ENCODE measurements at regions not wholly inside any gene's neighbourhood (a gene's known extent, or its start where the extent isn't known, plus 50 kb on each side); places are given as distances from the start of the nearest gene placed in this dataset.

DNA sequence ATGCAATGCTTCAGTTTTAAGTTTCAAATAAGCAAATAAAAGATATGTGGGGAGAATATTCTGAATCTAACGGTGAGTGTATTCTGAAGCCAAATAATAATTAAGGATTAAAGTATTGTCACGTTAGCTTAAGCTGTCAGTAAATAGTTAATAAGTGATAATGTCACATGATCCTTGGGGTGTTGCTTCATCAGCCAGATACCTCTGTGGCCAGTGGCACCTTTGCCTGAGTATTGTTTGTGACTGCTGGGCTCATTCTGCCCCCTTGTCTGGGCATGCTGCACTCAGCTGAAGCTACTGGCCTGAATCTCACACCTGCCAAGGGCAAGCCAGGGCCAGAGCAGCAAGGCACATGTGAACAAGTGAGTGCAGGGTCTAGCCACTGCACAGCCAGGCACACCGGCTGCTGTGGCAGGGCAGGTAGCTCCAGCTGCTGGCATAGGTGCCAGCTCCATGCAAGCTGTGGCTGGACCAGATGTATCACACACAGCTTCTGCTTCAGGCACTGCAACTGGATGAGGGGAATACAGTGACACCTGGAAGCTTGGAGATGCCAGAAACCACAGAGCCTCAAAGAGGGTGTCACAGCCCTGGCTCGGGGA is 739.7 kb downstream of the SLC6A15 start:
- TF ChIP-seq EZH2 (IDR thresholded peaks at IDR 0.05) = no peak
- TF ChIP-seq, protein P1, sequence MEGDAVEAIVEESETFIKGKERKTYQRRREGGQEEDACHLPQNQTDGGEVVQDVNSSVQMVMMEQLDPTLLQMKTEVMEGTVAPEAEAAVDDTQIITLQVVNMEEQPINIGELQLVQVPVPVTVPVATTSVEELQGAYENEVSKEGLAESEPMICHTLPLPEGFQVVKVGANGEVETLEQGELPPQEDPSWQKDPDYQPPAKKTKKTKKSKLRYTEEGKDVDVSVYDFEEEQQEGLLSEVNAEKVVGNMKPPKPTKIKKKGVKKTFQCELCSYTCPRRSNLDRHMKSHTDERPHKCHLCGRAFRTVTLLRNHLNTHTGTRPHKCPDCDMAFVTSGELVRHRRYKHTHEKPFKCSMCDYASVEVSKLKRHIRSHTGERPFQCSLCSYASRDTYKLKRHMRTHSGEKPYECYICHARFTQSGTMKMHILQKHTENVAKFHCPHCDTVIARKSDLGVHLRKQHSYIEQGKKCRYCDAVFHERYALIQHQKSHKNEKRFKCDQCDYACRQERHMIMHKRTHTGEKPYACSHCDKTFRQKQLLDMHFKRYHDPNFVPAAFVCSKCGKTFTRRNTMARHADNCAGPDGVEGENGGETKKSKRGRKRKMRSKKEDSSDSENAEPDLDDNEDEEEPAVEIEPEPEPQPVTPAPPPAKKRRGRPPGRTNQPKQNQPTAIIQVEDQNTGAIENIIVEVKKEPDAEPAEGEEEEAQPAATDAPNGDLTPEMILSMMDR (IDR thresholded peaks at IDR 0.05) = no peak

Measured in neural progenitor cell (in vitro differentiated cells).